ENCODE measurements at regions not wholly inside any gene's neighbourhood (a gene's known extent, or its start where the extent isn't known, plus 50 kb on each side); places are given as distances from the start of the nearest gene placed in this dataset.
"Not testable (repeated sequence)": the region's sequence is repeated elsewhere in the genome, so short reads cannot be mapped to it uniquely, and the experiment has no call there.

GRCh38 chr2:222760301-222760897, 88.9 kb downstream of the MOGAT1 start:
- no peak for DNase-seq (ENCODE audit: low read depth)

GRCh38 chr2:222761888-222762287, 90.4 kb downstream of the MOGAT1 start:
- DNase-seq (ENCODE audit: low read depth), result no peak

- no peak for DNase-seq (ENCODE audit: low read depth)
These were observed 90.9 kb downstream of the MOGAT1 start for GRCh38 chr2:222762342-222762741.

- not testable (repeated sequence) for DNase-seq (ENCODE audit: low read depth)
These were observed 94.4 kb downstream of the MOGAT1 start for GRCh38 chr2:222765883-222766282.

GRCh38 chr2:222768019-222768418, 92.8 kb upstream of the ACSL3 start:
- not testable (repeated sequence) for DNase-seq (ENCODE audit: low read depth)

GRCh38 chr2:222769446-222769845, 91.4 kb upstream of the ACSL3 start:
- no peak for DNase-seq (ENCODE audit: low read depth)

- DNase-seq (ENCODE audit: low read depth), result no peak
These were observed 90.9 kb upstream of the ACSL3 start for GRCh38 chr2:222769941-222770340.

GRCh38 chr2:222771832-222772231, 89.0 kb upstream of the ACSL3 start:
- DNase-seq (ENCODE audit: low read depth), result no peak

GRCh38 chr2:222774941-222775340, 85.9 kb upstream of the ACSL3 start:
- peak; percentile 18 for DNase-seq (ENCODE audit: low read depth)

- no peak for DNase-seq (ENCODE audit: low read depth)
These were observed 84.0 kb upstream of the ACSL3 start for GRCh38 chr2:222776792-222777191.

GRCh38 chr2:222778400-222778799, 82.4 kb upstream of the ACSL3 start:
- DNase-seq (ENCODE audit: low read depth), result no peak

GRCh38 chr2:222779145-222779832, 81.5 kb upstream of the ACSL3 start:
- DNase-seq (ENCODE audit: low read depth), result no peak

GRCh38 chr2:222780051-222780450, 80.8 kb upstream of the ACSL3 start:
- DNase-seq (ENCODE audit: low read depth), result no peak

- DNase-seq (ENCODE audit: low read depth), result no peak
These were observed 78.6 kb upstream of the ACSL3 start for GRCh38 chr2:222782201-222782730.

GRCh38 chr2:222783592-222783991, 77.2 kb upstream of the ACSL3 start:
- DNase-seq (ENCODE audit: low read depth), result no peak

- no peak for DNase-seq (ENCODE audit: low read depth)
These were observed 69.9 kb upstream of the ACSL3 start for GRCh38 chr2:222790932-222791331.

- no peak for DNase-seq (ENCODE audit: low read depth)
These were observed 68.7 kb upstream of the ACSL3 start for GRCh38 chr2:222792001-222792611.

GRCh38 chr2:222794585-222795449, 66.0 kb upstream of the ACSL3 start:
- no peak for DNase-seq (ENCODE audit: low read depth)

GRCh38 chr2:222795450-222796357, 65.1 kb upstream of the ACSL3 start:
- no peak for DNase-seq (ENCODE audit: low read depth)

- no peak for DNase-seq (ENCODE audit: low read depth)
These were observed 64.3 kb upstream of the ACSL3 start for GRCh38 chr2:222796413-222797103.
